ENCODE measurements at regions not wholly inside any gene's neighbourhood (a gene's known extent, or its start where the extent isn't known, plus 50 kb on each side); places are given as distances from the start of the nearest gene placed in this dataset.

DNA sequence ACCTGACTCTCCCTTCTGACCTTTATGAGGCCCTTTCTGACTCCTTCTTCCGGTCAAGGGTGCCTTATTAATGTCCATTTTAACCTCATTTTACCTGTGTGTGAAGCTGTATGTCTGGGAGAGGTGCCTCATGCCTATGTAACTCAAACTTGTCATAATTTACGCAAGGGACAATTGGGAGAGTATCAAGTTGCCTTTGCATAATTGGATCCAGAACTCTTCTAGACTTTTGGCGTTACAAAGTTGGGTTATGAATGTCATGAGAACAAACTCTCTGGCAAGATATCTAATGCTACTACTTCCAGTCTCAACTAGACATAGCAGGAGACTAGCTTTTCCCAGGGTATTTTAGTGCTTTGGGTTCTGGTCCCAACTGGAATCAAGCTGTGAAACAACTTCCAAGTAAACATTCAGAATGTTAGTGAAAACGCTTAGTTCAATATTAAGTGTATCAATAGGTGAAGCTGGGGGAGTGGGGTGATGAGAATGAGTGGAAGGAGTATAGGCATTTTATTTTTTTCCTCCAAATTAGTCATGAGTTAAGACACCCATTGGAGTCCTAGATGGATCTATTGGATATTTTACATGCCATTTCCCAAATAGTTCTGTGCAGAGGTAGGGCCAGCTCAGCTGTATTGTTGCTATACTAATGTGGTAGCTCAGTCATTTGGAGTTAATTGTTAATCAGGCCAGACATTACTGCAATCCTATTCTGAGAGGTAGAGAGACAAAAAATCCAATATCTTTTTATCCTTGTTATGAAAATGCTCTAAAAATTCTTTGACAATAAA is 159.9 kb downstream of the TFAP2B start:
- intact Hi-C loops (cut with DNase I): no loop called here
- no peaks in the 10 kb centered on the region for H3K27me3 ChIP-seq
- TF ChIP-seq POLR2A (IDR thresholded peaks at IDR 0.05; ENCODE audit: low read depth) (no peak), POLR2AphosphoS5 (IDR thresholded peaks at IDR 0.05) (no peak), CTCF (IDR thresholded peaks at IDR 0.05) (no peak), EP300 (IDR thresholded peaks at IDR 0.05) (no peak)
- no peaks in the 10 kb centered on the region for H3K9me3 ChIP-seq
- no peak overlapping the region for H3K4me3 ChIP-seq
- H3K27ac ChIP-seq (replicated peaks in 1 of 4): no peak overlapping the region
- no peak for DNase-seq (ENCODE audit: extremely low spot score)
- H3K4me1 ChIP-seq: no peaks in the 10 kb centered on the region
- no peaks in the 10 kb centered on the region for H3K36me3 ChIP-seq
- 74% methylated on average over 4 of the region's 4 CpGs for WGBS

- H3K4me3 ChIP-seq: no peak overlapping the region
- 39% methylated on average over 2 of the region's 2 CpGs for WGBS
- TF ChIP-seq EP300 (IDR thresholded peaks at IDR 0.05): no peak
- no peak for TF ChIP-seq POLR2AphosphoS5 (IDR thresholded peaks at IDR 0.05)
- TF ChIP-seq POLR2A (IDR thresholded peaks at IDR 0.05; ENCODE audit: low read depth): no peak
- TF ChIP-seq CTCF (IDR thresholded peaks at IDR 0.05): no peak
- H3K27ac ChIP-seq (replicated peaks in 1 of 4): no peak overlapping the region
- intact Hi-C loops (cut with DNase I): no loop called here
- no peaks in the 10 kb centered on the region for H3K9me3 ChIP-seq
- no peaks in the 10 kb centered on the region for H3K27me3 ChIP-seq
- H3K4me1 ChIP-seq: no peaks in the 10 kb centered on the region
- no peaks in the 10 kb centered on the region for H3K36me3 ChIP-seq
- DNase-seq (ENCODE audit: extremely low spot score): no peak
These were observed 160.5 kb downstream of the TFAP2B start for GRCh38 chr6:50979171-50979525.

DNA sequence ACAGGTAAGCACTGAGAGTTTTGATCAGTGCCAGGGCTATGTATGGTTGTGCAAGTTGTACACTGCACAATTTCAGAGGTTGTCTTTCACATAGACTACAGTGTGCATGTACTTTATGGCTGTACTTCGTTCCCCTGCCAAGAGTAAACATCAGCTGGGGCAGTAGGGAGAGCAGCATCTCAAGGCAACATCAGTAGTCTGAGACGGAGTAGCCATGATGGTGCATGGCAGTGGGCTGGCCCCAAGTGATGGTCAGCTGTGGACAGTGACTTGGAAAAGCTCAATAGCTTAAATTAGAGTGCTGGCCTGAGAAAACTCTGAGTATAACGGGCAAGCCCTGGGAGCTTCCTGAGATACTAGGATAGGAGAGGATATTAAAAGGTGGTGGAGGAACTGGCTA is 165.5 kb downstream of the TFAP2B start:
- WGBS: 75% methylated on average over 3 of the region's 3 CpGs
- Histone ChIP-seq H3K4me3 (no peak overlapping the region), H3K9me3 (no peaks in the 10 kb centered on the region), H3K36me3 (no peaks in the 10 kb centered on the region), H3K27me3 (no peaks in the 10 kb centered on the region), H3K27ac (replicated peaks in 1 of 4) (no peak overlapping the region), H3K4me1 (no peaks in the 10 kb centered on the region)
- intact Hi-C loops (cut with DNase I): no loop called here
- no peak for DNase-seq (ENCODE audit: extremely low spot score)
- TF ChIP-seq CTCF (IDR thresholded peaks at IDR 0.05) (no peak), EP300 (IDR thresholded peaks at IDR 0.05) (no peak), POLR2AphosphoS5 (IDR thresholded peaks at IDR 0.05) (no peak), POLR2A (IDR thresholded peaks at IDR 0.05; ENCODE audit: low read depth) (no peak)

DNA sequence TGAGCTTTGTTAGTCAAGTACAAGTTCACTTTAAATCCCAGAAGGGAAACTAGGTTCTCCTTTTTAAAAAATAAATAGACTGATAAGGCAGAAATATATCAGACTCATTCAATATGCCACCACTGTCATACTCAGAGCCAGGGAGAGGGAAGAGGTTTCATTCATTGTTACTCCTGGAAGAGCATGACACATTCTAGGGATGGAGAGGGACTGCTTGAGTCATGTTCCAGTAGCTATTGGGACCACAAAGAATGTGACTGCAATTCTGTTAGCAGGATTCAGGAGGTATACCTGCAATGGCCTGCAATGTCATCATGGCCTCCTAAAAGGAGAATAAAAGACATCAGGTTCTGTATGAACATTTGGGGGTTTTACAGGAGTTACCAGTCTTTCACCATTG is 167.6 kb downstream of the TFAP2B start:
- Histone ChIP-seq H3K27ac (replicated peaks in 1 of 4) (no peak overlapping the region), H3K4me1 (no peaks in the 10 kb centered on the region), H3K36me3 (no peaks in the 10 kb centered on the region), H3K9me3 (no peaks in the 10 kb centered on the region), H3K4me3 (no peak overlapping the region), H3K27me3 (no peaks in the 10 kb centered on the region)
- TF ChIP-seq POLR2A (IDR thresholded peaks at IDR 0.05; ENCODE audit: low read depth) (no peak), POLR2AphosphoS5 (IDR thresholded peaks at IDR 0.05) (no peak), CTCF (IDR thresholded peaks at IDR 0.05) (no peak), EP300 (IDR thresholded peaks at IDR 0.05) (no peak)
- DNase-seq (ENCODE audit: extremely low spot score): no peak
- intact Hi-C loops (cut with DNase I): no loop called here

DNA sequence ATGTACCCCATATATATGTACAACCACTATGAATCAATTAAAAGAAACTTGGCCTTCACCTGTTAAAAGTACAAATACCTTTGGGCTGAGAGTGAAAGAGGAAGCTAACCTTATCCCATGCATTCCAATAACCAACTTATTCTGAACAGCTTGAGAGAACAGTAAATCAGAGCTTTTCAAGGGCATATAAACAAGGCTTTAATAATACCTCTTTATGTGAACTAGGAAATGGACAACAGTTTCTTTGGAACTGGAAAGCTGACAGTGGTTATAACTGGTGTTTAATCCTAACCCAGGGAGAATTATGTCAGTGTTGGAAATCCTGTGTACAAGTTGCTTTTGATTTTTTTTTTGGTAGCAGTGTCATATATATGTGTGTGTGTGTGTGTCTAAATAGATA is 170.5 kb downstream of the TFAP2B start:
- intact Hi-C loops (cut with DNase I): no loop called here
- no peaks in the 10 kb centered on the region for H3K4me1 ChIP-seq
- no peaks in the 10 kb centered on the region for H3K36me3 ChIP-seq
- TF ChIP-seq POLR2A (IDR thresholded peaks at IDR 0.05; ENCODE audit: low read depth) (no peak), POLR2AphosphoS5 (IDR thresholded peaks at IDR 0.05) (no peak)
- H3K27ac ChIP-seq (replicated peaks in 1 of 4): no peak overlapping the region
- no peaks in the 10 kb centered on the region for H3K27me3 ChIP-seq
- no peaks in the 10 kb centered on the region for H3K9me3 ChIP-seq
- no peak for DNase-seq (ENCODE audit: extremely low spot score)
- no peak overlapping the region for H3K4me3 ChIP-seq
